ENCODE measurements at regions not wholly inside any gene's neighbourhood (a gene's known extent, or its start where the extent isn't known, plus 50 kb on each side); places are given as distances from the start of the nearest gene placed in this dataset.
"Not testable (repeated sequence)": the region's sequence is repeated elsewhere in the genome, so short reads cannot be mapped to it uniquely, and the experiment has no call there.

- not testable (repeated sequence) for H3K79me1 ChIP-seq (ENCODE audit: low read depth, low read length); H3K9ac ChIP-seq (ENCODE audit: low read depth, low read length, poor library complexity); H3K4me3 ChIP-seq (ENCODE audit: low read length in 2 of 2); H2AFZ ChIP-seq (ENCODE audit: low read length); H3K36me3 ChIP-seq (replicated peaks in 1 of 2; ENCODE audit: control insufficient read depth in 2 of 2, insufficient read depth in 2 of 2, low read length in 2 of 2); H3K27me3 ChIP-seq (ENCODE audit: control insufficient read depth in 3 of 3, insufficient read depth in 3 of 3, low read depth in 1 of 3, low read length in 3 of 3); H3K14ac ChIP-seq (ENCODE audit: low read length); H2BK15ac ChIP-seq (ENCODE audit: low read length); H4K8ac ChIP-seq (ENCODE audit: low read depth, low read length); H3K23ac ChIP-seq (ENCODE audit: low read depth, low read length, poor library complexity); H2BK12ac ChIP-seq (ENCODE audit: low read length); H3K4me2 ChIP-seq (ENCODE audit: insufficient read depth, low read length, poor library complexity, severe bottlenecking); H3K4ac ChIP-seq (ENCODE audit: low read length); H2BK120ac ChIP-seq (ENCODE audit: low read depth, low read length); H3K27ac ChIP-seq (replicated peaks; ENCODE audit: low read length); H4K91ac ChIP-seq (ENCODE audit: low read depth, low read length, poor library complexity); H3K4me1 ChIP-seq (ENCODE audit: control insufficient read depth in 2 of 2, insufficient read depth in 1 of 2, low read depth in 1 of 2, low read length in 2 of 2); DNase-seq (ENCODE audit: low spot score); H2BK5ac ChIP-seq (ENCODE audit: low read length); H2AK5ac ChIP-seq (ENCODE audit: low read depth, low read length); H3K9me3 ChIP-seq (replicated peaks in 1 of 2; ENCODE audit: control insufficient read depth in 2 of 2, insufficient read depth in 1 of 2, low read depth in 1 of 2, low read length in 2 of 2); H3K18ac ChIP-seq (ENCODE audit: low read length)
- WGBS, 2 donors (ENCODE audit: extremely low coverage in 2 of 2, insufficient read length in 2 of 2, insufficient replicate concordance in 1 of 2), result no CpG with 5 or more reads among the region's 2 CpGs
Observed at GRCh38 chr4:128429023-128429613, 141.5 kb upstream of the PGRMC2 start.

- WGBS, 2 donors (ENCODE audit: extremely low coverage in 2 of 2, insufficient read length in 2 of 2, insufficient replicate concordance in 1 of 2), result no CpG with 5 or more reads among the region's 3 CpGs
- Histone ChIP-seq H3K23ac (ENCODE audit: low read depth, low read length, poor library complexity) (no peak overlapping the region), H3K4me3 (ENCODE audit: low read length in 2 of 2) (no peak overlapping the region), H3K4me1 (ENCODE audit: control insufficient read depth in 2 of 2, insufficient read depth in 1 of 2, low read depth in 1 of 2, low read length in 2 of 2) (no peaks in the 10 kb centered on the region), H2BK5ac (ENCODE audit: low read length) (no peak overlapping the region), H3K4me2 (ENCODE audit: insufficient read depth, low read length, poor library complexity, severe bottlenecking) (no peak overlapping the region), H2AFZ (ENCODE audit: low read length) (peak overlapping the region; percentile 62), H2BK12ac (ENCODE audit: low read length) (no peak overlapping the region), H3K4ac (ENCODE audit: low read length) (no peak overlapping the region), H2BK120ac (ENCODE audit: low read depth, low read length) (no peak overlapping the region), H2BK15ac (ENCODE audit: low read length) (no peak overlapping the region), H3K27me3 (ENCODE audit: control insufficient read depth in 3 of 3, insufficient read depth in 3 of 3, low read depth in 1 of 3, low read length in 3 of 3) (no peaks in the 10 kb centered on the region), H3K18ac (ENCODE audit: low read length) (no peak overlapping the region), H2AK5ac (ENCODE audit: low read depth, low read length) (no peak overlapping the region), H4K8ac (ENCODE audit: low read depth, low read length) (no peak overlapping the region), H3K79me1 (ENCODE audit: low read depth, low read length) (no peaks in the 10 kb centered on the region), H3K36me3 (replicated peaks in 1 of 2; ENCODE audit: control insufficient read depth in 2 of 2, insufficient read depth in 2 of 2, low read length in 2 of 2) (no peaks in the 10 kb centered on the region), H3K9ac (ENCODE audit: low read depth, low read length, poor library complexity) (no peak overlapping the region), H3K27ac (replicated peaks; ENCODE audit: low read length) (no peak overlapping the region), H4K91ac (ENCODE audit: low read depth, low read length, poor library complexity) (no peak overlapping the region), H3K14ac (ENCODE audit: low read length) (no peak overlapping the region), H3K9me3 (replicated peaks in 1 of 2; ENCODE audit: control insufficient read depth in 2 of 2, insufficient read depth in 1 of 2, low read depth in 1 of 2, low read length in 2 of 2) (no peaks in the 10 kb centered on the region)
- no peak for DNase-seq (ENCODE audit: low spot score)
Observed at GRCh38 chr4:128428397-128428796, 140.8 kb upstream of the PGRMC2 start.

GRCh38 chr4:128427832-128428366 lies 140.3 kb upstream of the PGRMC2 start:
- H4K91ac ChIP-seq (ENCODE audit: low read depth, low read length, poor library complexity), result no peak overlapping the region
- no peak overlapping the region for H3K4me3 ChIP-seq (ENCODE audit: low read length in 2 of 2)
- no peak overlapping the region for H2BK5ac ChIP-seq (ENCODE audit: low read length)
- H3K14ac ChIP-seq (ENCODE audit: low read length), result no peak overlapping the region
- no peak overlapping the region for H3K4me2 ChIP-seq (ENCODE audit: insufficient read depth, low read length, poor library complexity, severe bottlenecking)
- WGBS, 2 donors (ENCODE audit: extremely low coverage in 2 of 2, insufficient read length in 2 of 2, insufficient replicate concordance in 1 of 2), result no CpG with 5 or more reads among the region's 5 CpGs
- H3K18ac ChIP-seq (ENCODE audit: low read length), result no peak overlapping the region
- H3K4me1 ChIP-seq (ENCODE audit: control insufficient read depth in 2 of 2, insufficient read depth in 1 of 2, low read depth in 1 of 2, low read length in 2 of 2), result no peaks in the 10 kb centered on the region
- peak overlapping the region; percentile 62 for H2AFZ ChIP-seq (ENCODE audit: low read length)
- H2BK12ac ChIP-seq (ENCODE audit: low read length), result no peak overlapping the region
- no peak overlapping the region for H4K8ac ChIP-seq (ENCODE audit: low read depth, low read length)
- H3K36me3 ChIP-seq (replicated peaks in 1 of 2; ENCODE audit: control insufficient read depth in 2 of 2, insufficient read depth in 2 of 2, low read length in 2 of 2), result no peaks in the 10 kb centered on the region
- H2AK5ac ChIP-seq (ENCODE audit: low read depth, low read length), result no peak overlapping the region
- no peak overlapping the region for H3K4ac ChIP-seq (ENCODE audit: low read length)
- H3K9me3 ChIP-seq (replicated peaks in 1 of 2; ENCODE audit: control insufficient read depth in 2 of 2, insufficient read depth in 1 of 2, low read depth in 1 of 2, low read length in 2 of 2), result no peaks in the 10 kb centered on the region
- no peaks in the 10 kb centered on the region for H3K79me1 ChIP-seq (ENCODE audit: low read depth, low read length)
- H3K23ac ChIP-seq (ENCODE audit: low read depth, low read length, poor library complexity), result no peak overlapping the region
- DNase-seq (ENCODE audit: low spot score), result no peak
- H3K27me3 ChIP-seq (ENCODE audit: control insufficient read depth in 3 of 3, insufficient read depth in 3 of 3, low read depth in 1 of 3, low read length in 3 of 3), result no peaks in the 10 kb centered on the region
- H2BK120ac ChIP-seq (ENCODE audit: low read depth, low read length), result no peak overlapping the region
- no peak overlapping the region for H3K27ac ChIP-seq (replicated peaks; ENCODE audit: low read length)
- no peak overlapping the region for H2BK15ac ChIP-seq (ENCODE audit: low read length)
- no peak overlapping the region for H3K9ac ChIP-seq (ENCODE audit: low read depth, low read length, poor library complexity)

GRCh38 chr4:128424527-128425497 lies 137.2 kb upstream of the PGRMC2 start:
- Histone ChIP-seq H2BK5ac (ENCODE audit: low read length) (no peak overlapping the region), H3K4ac (ENCODE audit: low read length) (no peak overlapping the region), H2BK15ac (ENCODE audit: low read length) (no peak overlapping the region), H3K23ac (ENCODE audit: low read depth, low read length, poor library complexity) (no peak overlapping the region), H3K4me3 (ENCODE audit: low read length in 2 of 2) (no peak overlapping the region), H2AFZ (ENCODE audit: low read length) (no peak overlapping the region), H4K91ac (ENCODE audit: low read depth, low read length, poor library complexity) (no peak overlapping the region), H3K4me2 (ENCODE audit: insufficient read depth, low read length, poor library complexity, severe bottlenecking) (no peak overlapping the region), H4K8ac (ENCODE audit: low read depth, low read length) (no peak overlapping the region), H3K18ac (ENCODE audit: low read length) (no peak overlapping the region), H3K27ac (replicated peaks; ENCODE audit: low read length) (no peak overlapping the region), H2BK12ac (ENCODE audit: low read length) (no peak overlapping the region), H3K14ac (ENCODE audit: low read length) (no peak overlapping the region), H3K36me3 (replicated peaks in 1 of 2; ENCODE audit: control insufficient read depth in 2 of 2, insufficient read depth in 2 of 2, low read length in 2 of 2) (no peaks in the 10 kb centered on the region), H3K27me3 (ENCODE audit: control insufficient read depth in 3 of 3, insufficient read depth in 3 of 3, low read depth in 1 of 3, low read length in 3 of 3) (no peaks in the 10 kb centered on the region), H2AK5ac (ENCODE audit: low read depth, low read length) (no peak overlapping the region), H3K79me1 (ENCODE audit: low read depth, low read length) (no peaks in the 10 kb centered on the region), H3K9me3 (replicated peaks in 1 of 2; ENCODE audit: control insufficient read depth in 2 of 2, insufficient read depth in 1 of 2, low read depth in 1 of 2, low read length in 2 of 2) (no peaks in the 10 kb centered on the region), H2BK120ac (ENCODE audit: low read depth, low read length) (no peak overlapping the region), H3K9ac (ENCODE audit: low read depth, low read length, poor library complexity) (no peak overlapping the region), H3K4me1 (ENCODE audit: control insufficient read depth in 2 of 2, insufficient read depth in 1 of 2, low read depth in 1 of 2, low read length in 2 of 2) (no peaks in the 10 kb centered on the region)
- no CpG with 5 or more reads among the region's 4 CpGs for WGBS, 2 donors (ENCODE audit: extremely low coverage in 2 of 2, insufficient read length in 2 of 2, insufficient replicate concordance in 1 of 2)
- no peak for DNase-seq (ENCODE audit: low spot score)

All from neuronal stem cell (in vitro differentiated cells).